Astrocyte of the cerebellum (primary cell): ENCODE measurements at regions not wholly inside any gene's neighbourhood (a gene's known extent, or its start where the extent isn't known, plus 50 kb on each side); places are given as distances from the start of the nearest gene placed in this dataset.

Experiments used
- DNase-seq: peaks from one replicate; pipeline ENCODE4 v3.0.0-alpha.2; 2011; ENCODE audit warnings: low read depth
- H3K4me3 ChIP-seq: 2 replicates; pipeline ENCODE4 v1.5.1; 2011; ENCODE audit warnings: mild to moderate bottlenecking, low read depth, low read length, moderate library complexity
- in situ Hi-C: cut with HindIII; loops from 2 replicates; pipeline ENCODE4 v1.10.0; 2017; ENCODE audit warnings: low sequenced_read_pairs
- TF ChIP-seq, protein P1 (sequence below): IDR thresholded peaks from 2 replicates; pipeline ENCODE4 v1.5.1; 2012; ENCODE audit warnings: low read length, low read depth, moderate library complexity, mild to moderate bottlenecking; ENCODE audit errors: missing control alignments

DNA sequence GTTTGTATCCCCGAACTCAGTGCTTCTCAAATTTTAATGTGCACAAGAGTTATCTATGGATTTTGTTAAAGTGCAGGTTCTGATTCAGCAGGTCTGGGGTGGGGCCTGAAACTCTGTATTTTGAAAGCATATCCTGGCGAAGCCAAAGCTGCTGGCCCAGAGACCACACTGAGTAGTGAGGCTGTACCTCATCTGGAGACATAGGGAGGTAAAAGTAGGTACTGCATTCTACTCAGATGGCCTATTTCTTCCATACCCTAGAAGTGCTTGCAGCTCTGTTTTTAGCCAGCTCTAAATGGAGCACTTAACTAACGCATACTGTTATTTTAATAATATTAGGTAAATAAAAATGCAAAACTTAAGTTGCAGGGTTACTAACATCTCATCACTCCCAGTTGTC, 206.2 kb upstream of the PRNP start:
- no peak for DNase-seq
- no peak overlapping the region for H3K4me3 ChIP-seq
- in situ Hi-C loops = loop anchor here (5.0 kb wide), 2 partner anchors 87 to 228 kb away; no protein-coding TSS in a partner anchor
- TF ChIP-seq, protein P1, sequence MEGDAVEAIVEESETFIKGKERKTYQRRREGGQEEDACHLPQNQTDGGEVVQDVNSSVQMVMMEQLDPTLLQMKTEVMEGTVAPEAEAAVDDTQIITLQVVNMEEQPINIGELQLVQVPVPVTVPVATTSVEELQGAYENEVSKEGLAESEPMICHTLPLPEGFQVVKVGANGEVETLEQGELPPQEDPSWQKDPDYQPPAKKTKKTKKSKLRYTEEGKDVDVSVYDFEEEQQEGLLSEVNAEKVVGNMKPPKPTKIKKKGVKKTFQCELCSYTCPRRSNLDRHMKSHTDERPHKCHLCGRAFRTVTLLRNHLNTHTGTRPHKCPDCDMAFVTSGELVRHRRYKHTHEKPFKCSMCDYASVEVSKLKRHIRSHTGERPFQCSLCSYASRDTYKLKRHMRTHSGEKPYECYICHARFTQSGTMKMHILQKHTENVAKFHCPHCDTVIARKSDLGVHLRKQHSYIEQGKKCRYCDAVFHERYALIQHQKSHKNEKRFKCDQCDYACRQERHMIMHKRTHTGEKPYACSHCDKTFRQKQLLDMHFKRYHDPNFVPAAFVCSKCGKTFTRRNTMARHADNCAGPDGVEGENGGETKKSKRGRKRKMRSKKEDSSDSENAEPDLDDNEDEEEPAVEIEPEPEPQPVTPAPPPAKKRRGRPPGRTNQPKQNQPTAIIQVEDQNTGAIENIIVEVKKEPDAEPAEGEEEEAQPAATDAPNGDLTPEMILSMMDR = no peak

DNA sequence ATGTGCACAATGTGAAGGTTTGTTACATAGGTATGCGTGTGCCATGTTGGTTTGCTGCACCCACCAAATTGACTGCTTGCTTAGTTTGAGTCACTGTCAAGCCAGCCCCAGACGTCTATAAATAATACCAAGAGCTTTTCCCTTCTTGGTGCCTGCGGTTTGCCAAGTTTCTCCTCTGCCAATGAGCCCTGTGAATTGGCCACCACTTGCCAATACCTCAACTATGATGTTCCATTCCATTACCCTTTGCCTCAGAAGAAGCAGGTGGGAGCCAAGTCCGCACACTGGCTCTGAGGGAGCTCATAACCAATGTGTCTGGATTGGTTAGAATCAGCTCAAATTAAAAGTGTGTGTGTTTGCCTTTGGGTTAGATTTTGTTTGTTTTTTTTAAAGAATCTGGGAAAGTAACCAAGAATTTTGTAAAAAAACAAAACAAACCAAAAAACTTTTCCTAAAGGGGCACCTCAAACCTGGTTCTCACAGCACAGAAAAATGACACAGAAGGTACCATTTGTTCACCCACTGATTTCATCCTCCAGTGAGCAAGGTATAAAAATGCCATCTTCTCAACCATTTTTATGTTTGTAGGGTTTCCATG, 209.3 kb upstream of the PRNP start:
- DNase-seq = peak; percentile 47
- in situ Hi-C loops = no loop called here
- TF ChIP-seq, protein P1 = no peak
- no peak overlapping the region for H3K4me3 ChIP-seq

DNA sequence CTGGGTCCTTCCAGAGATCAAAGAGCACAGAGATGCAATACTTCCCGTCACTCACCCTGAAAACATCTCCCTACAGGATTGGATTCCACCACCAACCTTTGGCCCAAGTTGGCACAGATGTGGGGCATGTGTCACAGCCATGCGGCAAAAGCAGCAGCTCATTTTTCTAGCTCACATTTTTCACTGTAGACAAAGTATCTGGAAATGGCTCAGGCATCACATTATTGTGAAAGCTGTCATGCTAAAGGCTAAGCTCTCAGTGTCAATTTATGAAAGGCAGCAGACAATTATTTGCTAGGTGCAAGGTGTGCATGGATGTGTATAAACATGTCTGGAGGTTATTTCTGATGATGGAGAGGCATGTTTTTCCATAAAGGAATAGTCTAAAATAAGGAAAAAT, 213.3 kb upstream of the PRNP start:
- DNase-seq = no peak
- in situ Hi-C loops = no loop called here
- H3K4me3 ChIP-seq = no peak overlapping the region
- TF ChIP-seq, protein P1 = no peak

DNA sequence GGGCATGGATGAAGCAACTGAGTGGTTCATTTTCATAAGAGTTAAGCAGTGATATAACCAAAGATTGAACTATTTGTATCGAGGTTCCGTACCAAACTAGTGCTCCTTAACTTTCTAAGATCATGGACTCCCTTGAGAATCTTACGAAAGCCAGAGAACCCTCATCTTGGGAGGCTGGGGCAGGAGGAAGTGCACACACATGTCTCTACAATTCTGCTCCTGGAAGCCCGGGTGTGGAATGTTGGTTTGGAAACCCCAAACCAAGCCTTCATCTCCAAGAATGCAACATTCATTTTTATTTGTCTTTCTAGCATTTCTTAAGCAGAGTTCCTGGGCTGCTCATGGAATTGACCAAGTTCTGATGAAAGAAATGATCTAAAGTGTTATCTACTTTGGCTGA, 215.0 kb upstream of the PRNP start:
- in situ Hi-C loops = no loop called here
- TF ChIP-seq, protein P1 = no peak

DNA sequence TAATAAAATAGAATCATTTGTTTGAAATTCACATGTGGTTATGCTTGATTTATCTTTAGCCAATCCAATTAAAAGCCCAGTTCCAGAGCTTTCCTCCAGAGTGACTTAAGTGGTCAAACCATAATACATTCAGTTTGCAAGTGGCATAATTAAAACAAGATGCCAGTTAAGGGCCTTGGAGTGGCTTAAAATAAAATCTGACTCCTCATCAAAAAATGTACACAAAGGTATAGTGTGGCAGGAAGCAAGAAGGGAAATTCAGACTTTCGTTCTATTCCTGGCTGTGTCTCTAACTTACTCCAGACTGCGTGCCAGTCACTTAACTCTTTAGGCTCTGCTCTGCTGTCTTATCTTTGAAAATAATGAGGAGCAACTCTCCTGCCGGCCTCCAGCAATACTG, 215.9 kb upstream of the PRNP start:
- TF ChIP-seq, protein P1 = no peak
- in situ Hi-C loops = no loop called here
- no peak overlapping the region for H3K4me3 ChIP-seq
- DNase-seq = no peak

More for the DNA sequence above, 215.0 kb upstream of the PRNP start:
- H3K4me3 ChIP-seq = no peak overlapping the region
- no peak for DNase-seq

DNA sequence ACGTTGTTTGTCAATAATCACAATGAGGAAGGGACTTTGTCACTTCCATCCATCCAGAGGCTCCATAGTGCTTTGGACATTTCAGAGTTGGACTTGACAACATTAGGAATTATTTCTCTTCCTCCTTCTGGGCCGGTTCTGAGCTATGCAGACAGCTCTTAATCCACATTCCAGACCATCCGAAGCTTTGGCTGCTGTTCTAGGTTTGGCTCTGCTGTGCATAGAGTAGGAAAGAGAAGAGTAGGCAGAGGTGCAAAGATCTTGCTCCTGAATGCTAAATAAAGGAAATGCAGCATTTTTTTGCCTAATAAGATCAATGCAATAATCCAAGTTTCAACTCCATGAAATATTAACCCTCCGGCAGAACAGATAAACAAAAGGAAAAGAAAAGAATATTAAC, 216.3 kb upstream of the PRNP start:
- no peak overlapping the region for H3K4me3 ChIP-seq
- in situ Hi-C loops = no loop called here
- DNase-seq = no peak
- TF ChIP-seq, protein P1 = no peak
